Astrocyte (in vitro differentiated cells and primary cell): ENCODE measurements at regions not wholly inside any gene's neighbourhood (a gene's known extent, or its start where the extent isn't known, plus 50 kb on each side); places are given as distances from the start of the nearest gene placed in this dataset.

ENCODE experiments used
- CTCF ChIP-seq: IDR thresholded peaks from 2 replicates; pipeline ENCODE4 v1.5.1; 2011; ENCODE audit warnings: low read depth, mild to moderate bottlenecking, inconsistent platforms, low read length, moderate library complexity; ENCODE audit not compliant: insufficient read depth
- EZH2 ChIP-seq: IDR thresholded peaks from 2 replicates; pipeline ENCODE4 v1.6.1; 2012; ENCODE audit warnings: mild to moderate bottlenecking, low read length, inconsistent platforms; ENCODE audit not compliant: insufficient read depth

GRCh38 chr4:30790123-30790522 lies 70.0 kb downstream of the PCDH7 start:
- TF ChIP-seq CTCF, result no peak
- no peak for TF ChIP-seq EZH2
